Naive B cell (primary cell): ENCODE measurements at regions not wholly inside any gene's neighbourhood (a gene's known extent, or its start where the extent isn't known, plus 50 kb on each side); places are given as distances from the start of the nearest gene placed in this dataset.
"Not testable (repeated sequence)": the region's sequence is repeated elsewhere in the genome, so short reads cannot be mapped to it uniquely, and the experiment has no call there.

Source experiments
- ATAC-seq, 2 donors: fragments of 150-1000 bp; cut with Tn5 transposase; 2 replicates each; pipeline ENCODE4 v1.10.0; 2021; ENCODE audit warnings: low read depth in 2 of 2, mild to moderate bottlenecking in 2 of 2, moderate library complexity in 2 of 2
- DNase-seq: peaks from one replicate; pipeline ENCODE4 v3.0.0; 2022
- H3K27ac Mint-ChIP-seq, 6 donors: one replicate each; pipeline ENCODE4 v1.8.0; 2020 to 2022; ENCODE audit warnings: mild to moderate bottlenecking in 6 of 6, mixed read lengths in 6 of 6, moderate library complexity in 5 of 6, inconsistent platforms in 2 of 6
- H3K27me3 Mint-ChIP-seq, 3 donors: one replicate each; pipeline ENCODE4 v1.8.0; 2021 to 2022; ENCODE audit warnings: mixed read lengths in 3 of 3, mild to moderate bottlenecking in 1 of 3
- H3K36me3 Mint-ChIP-seq, 2 donors: one replicate each; pipeline ENCODE4 v1.8.0; 2020 to 2022; ENCODE audit warnings: mixed read lengths in 2 of 2, inconsistent platforms in 1 of 2, mild to moderate bottlenecking in 1 of 2
- H3K4me1 Mint-ChIP-seq, 3 donors: one replicate each; pipeline ENCODE4 v1.8.0; 2020 to 2022; ENCODE audit warnings: mixed read lengths in 3 of 3, inconsistent platforms in 1 of 3, mild to moderate bottlenecking in 1 of 3, moderate library complexity in 1 of 3
- H3K4me3 Mint-ChIP-seq, 8 donors: one replicate each; pipeline ENCODE4 v1.8.0; 2020 to 2022; ENCODE audit warnings: mild to moderate bottlenecking in 8 of 8, mixed read lengths in 8 of 8, moderate library complexity in 8 of 8, inconsistent platforms in 2 of 8
- H3K9me3 Mint-ChIP-seq, 7 donors: one replicate each; pipeline ENCODE4 v1.8.0; 2020 to 2022; ENCODE audit warnings: mixed read lengths in 7 of 7, mild to moderate bottlenecking in 5 of 7, inconsistent platforms in 2 of 7, moderate library complexity in 1 of 7

- no peak overlapping the region for H3K27ac Mint-ChIP-seq
These were observed 77.5 kb upstream of the VWC2 start for GRCh38 chr7:49695971-49696370.

DNA sequence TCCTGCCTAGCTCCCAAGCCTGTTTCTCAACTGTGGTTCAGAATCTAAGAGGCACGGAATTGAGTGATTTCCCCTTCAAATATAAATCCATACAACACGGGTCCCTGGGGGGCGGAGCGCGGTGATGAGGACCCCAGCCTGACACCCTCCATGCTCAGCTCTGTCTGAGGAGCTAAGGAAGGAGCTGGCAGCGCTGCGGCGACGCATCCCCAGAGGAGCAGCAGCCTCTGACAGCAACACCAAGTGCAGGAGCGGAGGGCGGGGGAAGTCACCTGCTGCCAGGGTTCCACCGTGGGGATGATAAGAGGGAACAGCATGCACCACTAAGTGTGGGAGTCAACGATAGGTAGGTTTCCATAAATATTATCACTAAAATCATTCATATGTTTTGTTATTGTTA, 72.6 kb upstream of the VWC2 start:
- Mint-ChIP-seq H3K9me3 (peaks cover 0 to 6% (median 0%) of the 10 kb centered on the region in 7 donors), H3K4me1 (no peaks in the 10 kb centered on the region), H3K27me3 (peaks cover 0 to 9% (median 4%) of the 10 kb centered on the region in 3 donors), H3K36me3 (no peaks in the 10 kb centered on the region), H3K27ac (no peak overlapping the region), H3K4me3 (no peak overlapping the region)
- DNase-seq, result no peak
- no peak for ATAC-seq

More at GRCh38 chr7:49695971-49696370, 77.5 kb upstream of the VWC2 start:
- Mint-ChIP-seq H3K27me3 (no peaks in the 10 kb centered on the region), H3K9me3 (peaks cover 0 to 2% (median 0%) of the 10 kb centered on the region in 7 donors), H3K4me3 (no peak overlapping the region), H3K4me1 (no peaks in the 10 kb centered on the region), H3K36me3 (no peaks in the 10 kb centered on the region)
- DNase-seq (no peak), ATAC-seq (no peak)

- peaks cover 0 to 9% (median 9%) of the 10 kb centered on the region in 3 donors for H3K27me3 Mint-ChIP-seq
- DNase-seq (no peak), ATAC-seq (no peak)
- H3K4me1 Mint-ChIP-seq, result no peaks in the 10 kb centered on the region
- peaks cover 0 to 6% (median 0%) of the 10 kb centered on the region in 7 donors for H3K9me3 Mint-ChIP-seq
- no peaks in the 10 kb centered on the region for H3K36me3 Mint-ChIP-seq
- H3K27ac Mint-ChIP-seq, result no peak overlapping the region
- H3K4me3 Mint-ChIP-seq, result no peak overlapping the region
These were observed 71.3 kb upstream of the VWC2 start for GRCh38 chr7:49702099-49702498.

DNA sequence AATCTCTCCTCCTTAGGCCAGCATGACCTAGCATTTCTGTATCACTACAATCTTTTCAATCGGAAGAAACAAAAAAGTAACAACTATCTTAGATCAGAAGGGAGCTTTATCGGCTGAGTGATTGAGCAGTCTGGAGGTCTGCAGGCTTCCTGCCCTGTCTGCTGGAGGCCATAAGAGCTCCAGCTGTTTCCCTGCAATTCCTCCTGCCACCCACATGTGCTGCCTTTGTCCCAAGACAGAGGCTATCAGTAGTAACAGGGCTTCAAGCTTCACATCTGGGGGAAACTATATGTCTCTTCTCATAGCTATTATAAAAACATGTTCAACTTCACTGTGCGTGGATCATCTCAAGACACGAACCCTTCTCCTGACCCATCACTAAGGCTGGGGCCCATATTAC, 70.1 kb upstream of the VWC2 start:
- no peak for ATAC-seq
- Mint-ChIP-seq H3K27ac (no peak overlapping the region), H3K4me3 (no peak overlapping the region), H3K4me1 (no peaks in the 10 kb centered on the region), H3K27me3 (peaks cover 0 to 10% (median 9%) of the 10 kb centered on the region in 3 donors), H3K36me3 (no peaks in the 10 kb centered on the region), H3K9me3 (peaks cover 0 to 6% (median 0%) of the 10 kb centered on the region in 7 donors)
- no peak for DNase-seq

DNA sequence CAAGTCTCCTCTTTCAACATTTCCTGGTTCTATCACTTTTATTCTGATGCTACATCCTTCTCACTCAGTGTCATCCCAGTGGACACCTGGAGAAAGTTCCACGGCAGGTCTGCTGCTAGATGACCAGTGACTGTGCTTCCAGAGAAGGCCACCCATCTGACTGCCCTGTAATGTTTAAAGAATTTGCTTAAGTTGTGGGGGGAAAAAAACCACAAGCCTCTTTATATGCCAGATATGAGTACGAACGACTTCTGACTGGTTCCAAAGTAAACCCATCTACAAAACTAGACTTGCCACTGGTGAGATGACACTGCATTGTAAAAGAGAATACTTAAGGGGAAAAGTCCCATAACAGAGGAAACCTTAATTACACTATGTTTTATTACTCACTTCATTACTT, 69.6 kb upstream of the VWC2 start:
- peaks cover 0 to 10% (median 9%) of the 10 kb centered on the region in 3 donors for H3K27me3 Mint-ChIP-seq
- H3K36me3 Mint-ChIP-seq, result no peaks in the 10 kb centered on the region
- no peak overlapping the region for H3K4me3 Mint-ChIP-seq
- peaks cover 0 to 6% (median 0%) of the 10 kb centered on the region in 7 donors for H3K9me3 Mint-ChIP-seq
- no peaks in the 10 kb centered on the region for H3K4me1 Mint-ChIP-seq
- ATAC-seq, result no peak
- H3K27ac Mint-ChIP-seq, result no peak overlapping the region
- DNase-seq, result no peak

GRCh38 chr7:49706106-49706505, 67.3 kb upstream of the VWC2 start:
- Mint-ChIP-seq H3K27me3 (peaks cover 0 to 10% (median 9%) of the 10 kb centered on the region in 3 donors), H3K4me3 (no peak overlapping the region), H3K27ac (no peak overlapping the region), H3K4me1 (no peaks in the 10 kb centered on the region), H3K36me3 (no peaks in the 10 kb centered on the region), H3K9me3 (peaks cover 0 to 6% (median 0%) of the 10 kb centered on the region in 7 donors)
- DNase-seq, result no peak
- no peak for ATAC-seq

- Mint-ChIP-seq H3K27ac (no peak overlapping the region), H3K9me3 (peaks cover 0 to 6% (median 0%) of the 10 kb centered on the region in 7 donors), H3K36me3 (no peaks in the 10 kb centered on the region), H3K4me1 (no peaks in the 10 kb centered on the region), H3K27me3 (peaks cover 0 to 10% (median 7%) of the 10 kb centered on the region in 3 donors), H3K4me3 (no peak overlapping the region)
- DNase-seq (no peak), ATAC-seq (no peak)
These were observed 65.5 kb upstream of the VWC2 start for GRCh38 chr7:49707891-49708290.

- Mint-ChIP-seq H3K27me3 (peaks cover 0 to 10% (median 0%) of the 10 kb centered on the region in 3 donors), H3K9me3 (peaks cover 0 to 2% (median 0%) of the 10 kb centered on the region in 7 donors), H3K4me1 (no peaks in the 10 kb centered on the region), H3K36me3 (no peaks in the 10 kb centered on the region), H3K27ac (no peak overlapping the region), H3K4me3 (no peak overlapping the region)
- ATAC-seq (no peak), DNase-seq (no peak)
These were observed 64.8 kb upstream of the VWC2 start for GRCh38 chr7:49708590-49708989.

- H3K4me3 Mint-ChIP-seq, H3K27me3 Mint-ChIP-seq, H3K9me3 Mint-ChIP-seq, H3K36me3 Mint-ChIP-seq, H3K4me1 Mint-ChIP-seq, ATAC-seq, H3K27ac Mint-ChIP-seq, DNase-seq: not testable (repeated sequence)
These were observed 62.2 kb upstream of the VWC2 start for GRCh38 chr7:49711072-49711723.

DNA sequence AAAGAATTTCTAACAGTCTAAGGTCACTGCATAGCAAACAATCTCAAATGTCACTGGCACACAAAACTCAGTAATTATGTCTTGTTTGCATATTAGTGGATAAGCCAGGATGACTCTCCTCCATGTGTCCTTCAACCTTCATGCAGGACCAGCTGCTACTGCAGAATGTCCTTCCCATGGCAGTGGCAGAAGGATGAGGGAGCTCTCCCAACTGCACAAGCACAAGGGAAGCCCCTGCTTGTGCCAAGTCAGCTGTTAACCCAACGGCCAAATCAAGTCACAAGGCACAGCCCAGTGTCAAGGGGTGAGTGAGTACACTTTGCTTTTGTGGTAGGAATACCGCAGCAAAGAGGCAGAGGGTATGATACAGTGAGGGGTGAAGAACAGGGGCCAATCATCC, 59.3 kb upstream of the VWC2 start:
- Mint-ChIP-seq H3K27me3 (peaks cover 0 to 4% (median 0%) of the 10 kb centered on the region in 3 donors), H3K9me3 (peaks cover 0 to 9% (median 0%) of the 10 kb centered on the region in 7 donors), H3K4me3 (no peak overlapping the region), H3K36me3 (no peaks in the 10 kb centered on the region), H3K4me1 (no peaks in the 10 kb centered on the region), H3K27ac (no peak overlapping the region)
- no peak for DNase-seq
- ATAC-seq, result no peak

DNA sequence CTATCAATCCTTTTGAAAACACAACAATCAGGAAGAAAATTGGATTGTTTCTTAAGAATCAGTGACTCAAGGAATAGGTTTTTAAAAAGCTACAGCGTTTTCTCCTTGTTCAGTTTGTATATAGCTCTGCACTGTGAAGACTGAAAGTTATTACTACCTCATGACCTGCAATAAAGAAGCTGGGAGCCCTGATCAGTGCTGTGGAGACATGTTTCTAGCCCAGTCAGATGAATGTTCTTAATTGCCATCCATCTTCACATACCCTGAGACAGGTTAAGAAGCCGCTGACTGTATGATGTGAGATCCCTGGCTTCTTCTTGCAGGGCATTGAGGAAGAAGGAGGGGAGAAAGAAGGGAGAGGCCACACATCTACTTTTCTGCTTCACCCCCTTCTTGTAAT, 58.0 kb upstream of the VWC2 start:
- no peak overlapping the region for H3K27ac Mint-ChIP-seq
- no peak for ATAC-seq
- H3K36me3 Mint-ChIP-seq, result no peaks in the 10 kb centered on the region
- H3K9me3 Mint-ChIP-seq, result peaks cover 3 to 12% (median 3%) of the 10 kb centered on the region in 7 donors
- peaks cover 0 to 4% (median 0%) of the 10 kb centered on the region in 3 donors for H3K27me3 Mint-ChIP-seq
- DNase-seq, result no peak
- H3K4me3 Mint-ChIP-seq, result no peak overlapping the region
- no peaks in the 10 kb centered on the region for H3K4me1 Mint-ChIP-seq

DNA sequence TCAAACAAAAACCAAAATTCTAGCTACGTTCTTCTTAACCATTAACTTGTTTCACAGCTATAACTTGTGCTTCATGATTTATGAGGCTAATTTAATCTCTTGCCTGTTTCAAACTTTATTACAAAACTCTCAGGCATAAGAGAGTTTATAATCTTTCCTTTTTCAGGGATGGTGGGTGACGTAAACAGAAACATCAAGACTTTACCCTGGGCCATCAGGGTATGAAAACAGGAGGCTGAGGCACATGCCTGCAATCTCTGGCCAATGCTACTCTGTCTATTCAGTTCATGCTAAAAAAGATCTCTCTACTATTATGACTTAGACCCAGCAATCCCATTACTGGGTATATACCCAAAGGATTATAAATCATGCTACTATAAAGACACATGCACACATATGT, 55.9 kb upstream of the VWC2 start:
- Mint-ChIP-seq H3K4me1 (no peaks in the 10 kb centered on the region), H3K27me3 (peaks cover 0 to 4% (median 0%) of the 10 kb centered on the region in 3 donors), H3K9me3 (peaks cover 3 to 12% (median 6%) of the 10 kb centered on the region in 7 donors), H3K27ac (no peak overlapping the region), H3K4me3 (no peak overlapping the region), H3K36me3 (no peaks in the 10 kb centered on the region)
- DNase-seq, result no peak
- no peak for ATAC-seq

DNA sequence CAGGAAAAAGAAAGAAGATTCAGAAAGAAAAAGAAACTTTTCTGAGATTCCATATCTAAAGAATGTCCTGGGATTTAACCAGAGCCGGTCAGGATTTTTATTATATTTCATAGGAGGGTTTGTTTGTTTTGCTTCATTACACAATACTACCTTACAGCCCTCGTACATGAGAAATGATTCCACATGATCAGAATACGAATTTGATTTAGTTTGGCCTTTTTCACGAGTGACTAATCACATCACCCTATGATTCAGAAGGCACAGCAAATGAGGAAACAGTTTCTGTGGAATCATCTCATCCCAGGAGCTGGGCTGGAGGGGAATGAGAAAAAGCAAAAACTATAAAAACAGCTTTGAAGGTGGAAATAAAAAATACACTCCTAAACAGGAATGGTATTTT, 54.7 kb upstream of the VWC2 start:
- no peak overlapping the region for H3K4me3 Mint-ChIP-seq
- ATAC-seq (no peak), DNase-seq (no peak)
- no peaks in the 10 kb centered on the region for H3K36me3 Mint-ChIP-seq
- H3K9me3 Mint-ChIP-seq, result peaks cover 3 to 12% (median 7%) of the 10 kb centered on the region in 7 donors
- H3K27me3 Mint-ChIP-seq, result peaks cover 0 to 8% (median 0%) of the 10 kb centered on the region in 3 donors
- H3K4me1 Mint-ChIP-seq, result no peaks in the 10 kb centered on the region
- H3K27ac Mint-ChIP-seq, result no peak overlapping the region

DNA sequence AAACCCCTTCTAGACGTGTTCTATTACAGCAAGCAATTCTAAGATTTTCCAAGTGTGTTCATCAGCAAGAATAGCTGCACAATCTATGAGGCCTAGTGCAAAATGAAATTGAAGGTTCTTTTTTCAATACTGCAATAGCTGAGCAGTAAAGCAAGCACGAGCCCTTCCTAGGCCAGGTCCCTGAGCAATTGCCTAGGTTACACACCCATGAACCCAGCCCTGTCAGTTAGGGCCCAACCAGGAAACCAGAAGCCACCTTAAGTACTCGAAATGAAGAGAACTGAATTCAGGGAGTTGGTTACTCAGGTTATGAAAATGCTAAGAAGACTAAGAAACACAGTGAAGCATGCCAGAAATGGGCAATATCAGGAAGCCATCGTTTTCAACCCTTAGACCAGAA, 52.0 kb upstream of the VWC2 start:
- H3K27me3 Mint-ChIP-seq, result peaks cover 0 to 10% (median 0%) of the 10 kb centered on the region in 3 donors
- no peaks in the 10 kb centered on the region for H3K4me1 Mint-ChIP-seq
- no peak for DNase-seq
- H3K27ac Mint-ChIP-seq, result no peak overlapping the region
- H3K36me3 Mint-ChIP-seq, result no peaks in the 10 kb centered on the region
- no peak overlapping the region for H3K4me3 Mint-ChIP-seq
- no peak for ATAC-seq
- H3K9me3 Mint-ChIP-seq, result peaks cover 3 to 12% (median 5%) of the 10 kb centered on the region in 7 donors
